ENCODE measurements at regions not wholly inside any gene's neighbourhood (a gene's known extent, or its start where the extent isn't known, plus 50 kb on each side); places are given as distances from the start of the nearest gene placed in this dataset.

GRCh38 chr2:34664266-34664665, 1065.2 kb upstream of the FAM98A start:
- H3K56ac ChIP-seq (replicated peaks; ENCODE audit: insufficient read length, low read depth, low read length) = no peak overlapping the region
- H2AFZ ChIP-seq (ENCODE audit: low read length) = no peak overlapping the region
- no peak overlapping the region for H3K4me2 ChIP-seq (ENCODE audit: insufficient read depth in 1 of 2, low read depth in 2 of 2, low read length in 2 of 2)
- H3K23ac ChIP-seq (ENCODE audit: insufficient read length) = no peak overlapping the region
- no peak overlapping the region for H2BK120ac ChIP-seq (replicated peaks; ENCODE audit: low read depth, low read length)
- no peaks in the 10 kb centered on the region for H4K20me1 ChIP-seq (replicated peaks in 1 of 2; ENCODE audit: control insufficient read depth in 1 of 2, insufficient read depth in 2 of 2, low read length in 2 of 2)
- H3K9me3 ChIP-seq (ENCODE audit: insufficient read depth in 2 of 2, low read depth in 1 of 2, low read length in 1 of 2) = no peaks in the 10 kb centered on the region
- no peak overlapping the region for H2BK15ac ChIP-seq (ENCODE audit: low read length)
- no peak overlapping the region for H2AK5ac ChIP-seq (ENCODE audit: low read depth, low read length)
- no peaks in the 10 kb centered on the region for H3K27me3 ChIP-seq (replicated peaks in 1 of 4; ENCODE audit: control insufficient read depth in 3 of 4, extremely low read depth in 1 of 4, insufficient read depth in 3 of 4, low read length in 3 of 4)
- no peak overlapping the region for H2BK12ac ChIP-seq (ENCODE audit: low read depth, low read length)
- no peaks in the 10 kb centered on the region for H3K79me2 ChIP-seq (ENCODE audit: control insufficient read depth in 1 of 2, insufficient read depth in 2 of 2, low read length in 2 of 2)
- no peak overlapping the region for H3K4me3 ChIP-seq (ENCODE audit: extremely low read depth in 1 of 4, insufficient read depth in 2 of 4, low read depth in 3 of 4, low read length in 4 of 4)
- H2BK5ac ChIP-seq (ENCODE audit: low read depth, low read length) = no peak overlapping the region
- ChIA-PET CTCF (ENCODE audit: partially characterized antibody) (no interaction called here), POLR2A (ENCODE audit: partially characterized antibody) (no interaction called here)
- H3K14ac ChIP-seq (ENCODE audit: insufficient read length) = no peak overlapping the region
- no peak overlapping the region for H3K18ac ChIP-seq (ENCODE audit: extremely low read depth, low read length)
- H3K23me2 ChIP-seq (ENCODE audit: low read depth, low read length) = no peaks in the 10 kb centered on the region
- H3K4ac ChIP-seq (replicated peaks; ENCODE audit: insufficient read length, low read depth, low read length) = no peak overlapping the region
- H2BK20ac ChIP-seq (ENCODE audit: low read length) = no peak overlapping the region
- H3K79me1 ChIP-seq (ENCODE audit: low read depth, low read length) = no peaks in the 10 kb centered on the region
- H3K4me1 ChIP-seq (replicated peaks in 1 of 4; ENCODE audit: control insufficient read depth in 3 of 4, insufficient read depth in 4 of 4, low read length in 3 of 4) = no peaks in the 10 kb centered on the region
- 100% methylated on average over 3 of the region's 3 CpGs; no CpG with 5 or more reads in 1 of the 2 experiments for WGBS, 2 experiments (ENCODE audit: extremely low coverage in 1 of 2, insufficient coverage in 1 of 2, insufficient read length in 1 of 2, insufficient replicate concordance in 2 of 2, low coverage in 1 of 2, low lambda C conversion rate in 2 of 2, missing lambda C conversion rate in 1 of 2)
- no peak overlapping the region for H4K91ac ChIP-seq (replicated peaks; ENCODE audit: insufficient read length, low read length)
- H3K27ac ChIP-seq (ENCODE audit: low read depth, low read length) = no peak overlapping the region
- H4K8ac ChIP-seq (ENCODE audit: extremely low read depth, insufficient read depth, low read length) = no peak overlapping the region
- H3K9ac ChIP-seq (replicated peaks in 1 of 4; ENCODE audit: extremely low read depth in 1 of 4, low read depth in 3 of 4, low read length in 3 of 4) = no peak overlapping the region
- DNase-seq (ENCODE audit: low read depth in 1 of 2, low spot score in 2 of 2) (no peak), FAIRE-seq (no peak)
- no peaks in the 10 kb centered on the region for H3K36me3 ChIP-seq (ENCODE audit: control insufficient read depth in 2 of 4, insufficient read depth in 4 of 4, low read length in 3 of 4)
- H4K5ac ChIP-seq (ENCODE audit: insufficient read length, low read depth, low read length) = no peak overlapping the region
- TF ChIP-seq CTCF (IDR thresholded peaks at IDR 0.05; ENCODE audit: control extremely low read depth in 1 of 3, insufficient read depth in 1 of 3, low read depth in 1 of 3, low read length in 3 of 3) (no peak), NRF1 (IDR thresholded peaks at IDR 0.05; ENCODE audit: low read depth, low read length) (no peak), SIRT6 (IDR thresholded peaks at IDR 0.05; ENCODE audit: low read length) (no peak), PHF8 (conservative IDR thresholded peaks at IDR 0.05; ENCODE audit: low read depth, low read length) (no peak), YY1 (IDR thresholded peaks at IDR 0.05; ENCODE audit: low read depth, low read length) (no peak), GTF2F1 (IDR thresholded peaks at IDR 0.05; ENCODE audit: borderline replicate concordance, low read depth, low read length) (no peak), EP300 (IDR thresholded peaks at IDR 0.05; ENCODE audit: borderline replicate concordance in 1 of 2, low read depth in 2 of 2, low read length in 2 of 2) (no peak), TCF12 (IDR thresholded peaks at IDR 0.05; ENCODE audit: low read depth, low read length) (no peak), HDAC2 (IDR thresholded peaks at IDR 0.05; ENCODE audit: borderline replicate concordance in 1 of 2, low read depth in 2 of 2, low read length in 2 of 2) (no peak), EZH2 (IDR thresholded peaks at IDR 0.05; ENCODE audit: low read depth, low read length, severe bottlenecking) (no peak)

Measured in H1 (cell line).